WTC11 (cell line): ENCODE measurements at regions not wholly inside any gene's neighbourhood (a gene's known extent, or its start where the extent isn't known, plus 50 kb on each side); places are given as distances from the start of the nearest gene placed in this dataset.

ENCODE experiments used
- ATAC-seq: fragments of 200-7000 bp; cut with Tn5 transposase; 2 replicates; pipeline ENCODE4 v1.10.0; 2021; ENCODE audit warnings: mild to moderate bottlenecking, moderate library complexity
- CTCF ChIA-PET: fragments of 300-600 bp; sonication (Branson Sonifier 250); formaldehyde crosslinking; loops from one replicate; lab custom pipeline; 2021; ENCODE audit warnings: antibody characterized with exemption; lab: Charles Lee
- POLR2A ChIA-PET: fragments of 350-600 bp; sonication (Branson Sonifier 250); formaldehyde crosslinking; loops from one replicate; lab custom pipeline; 2021; ENCODE audit warnings: antibody characterized with exemption; lab: Charles Lee
- DNase-seq: peaks from one replicate; pipeline ENCODE4 v3.0.0; 2021; ENCODE audit warnings: low spot score
- H3K27ac Mint-ChIP-seq: 2 replicates; pipeline ENCODE4 v1.8.0; 2021; ENCODE audit warnings: mixed read lengths
- H3K27me3 Mint-ChIP-seq: 2 replicates; pipeline ENCODE4 v1.8.0; 2021; ENCODE audit warnings: low read depth, mild to moderate bottlenecking, moderate library complexity, mixed read lengths
- H3K36me3 Mint-ChIP-seq: 2 replicates; pipeline ENCODE4 v1.8.0; 2021; ENCODE audit warnings: mixed read lengths
- H3K4me1 Mint-ChIP-seq: 2 replicates; pipeline ENCODE4 v1.8.0; 2022; ENCODE audit warnings: mixed read lengths
- H3K4me3 Mint-ChIP-seq: 2 replicates; pipeline ENCODE4 v1.8.0; 2021; ENCODE audit warnings: mild to moderate bottlenecking, moderate library complexity, mixed read lengths
- H3K9me3 Mint-ChIP-seq: 2 replicates; pipeline ENCODE4 v1.8.0; 2021; ENCODE audit warnings: mixed read lengths
- CTCF ChIP-seq: fragments of 200-600 bp; IDR thresholded peaks from 2 replicates; pipeline ENCODE4 v1.8.0; 2022; ENCODE audit warnings: antibody characterized with exemption
- ELF4 ChIP-seq: sonication (generic); formaldehyde crosslinking; IDR thresholded peaks from 2 replicates; pipeline ENCODE4 v1.8.1; 2022; ENCODE audit warnings: low read depth, mild to moderate bottlenecking, moderate library complexity, missing genetic modification reagents
- ESRRA ChIP-seq: sonication (generic); formaldehyde crosslinking; IDR thresholded peaks from 2 replicates; pipeline ENCODE4 v1.8.1; 2022; ENCODE audit warnings: mild to moderate bottlenecking, missing genetic modification reagents, borderline replicate concordance
- GRHL2 ChIP-seq: fragments of 250-450 bp; sonication (Bioruptor Pico); IDR thresholded peaks from 2 replicates; pipeline ENCODE4 v1.8.0; 2022; ENCODE audit warnings: mild to moderate bottlenecking, moderate library complexity; ENCODE audit not compliant: insufficient replicate concordance, severe bottlenecking
- HMGA2 ChIP-seq: fragments of 250-450 bp; sonication (Bioruptor Pico); IDR thresholded peaks from 2 replicates; pipeline ENCODE4 v1.4.0; 2021; ENCODE audit warnings: mild to moderate bottlenecking, moderate library complexity
- IRF2 ChIP-seq: sonication (generic); formaldehyde crosslinking; IDR thresholded peaks from 2 replicates; pipeline ENCODE4 v1.8.0; 2022; ENCODE audit warnings: low read depth, missing genetic modification reagents, borderline replicate concordance
- JUN ChIP-seq: sonication (generic); formaldehyde crosslinking; IDR thresholded peaks from 2 replicates; pipeline ENCODE4 v1.8.0; 2023; ENCODE audit warnings: mild to moderate bottlenecking, missing genetic modification reagents
- NR1H2 ChIP-seq: sonication (generic); formaldehyde crosslinking; IDR thresholded peaks from 2 replicates; pipeline ENCODE4 v1.9.0; 2021; ENCODE audit warnings: mild to moderate bottlenecking, moderate library complexity, missing genetic modification reagents
- SMAD3 ChIP-seq: sonication (generic); formaldehyde crosslinking; IDR thresholded peaks from 2 replicates; pipeline ENCODE4 v1.8.0; 2022; ENCODE audit warnings: missing genetic modification reagents, mild to moderate bottlenecking, borderline replicate concordance
- SMAD4 ChIP-seq: sonication (generic); formaldehyde crosslinking; IDR thresholded peaks from 2 replicates; pipeline ENCODE4 v1.8.0; 2022; ENCODE audit warnings: mild to moderate bottlenecking, missing genetic modification reagents
- SP1 ChIP-seq: sonication (generic); formaldehyde crosslinking; conservative IDR thresholded peaks from 2 replicates; pipeline ENCODE4 v1.8.1; 2022; ENCODE audit warnings: missing genetic modification reagents
- ZNF232 ChIP-seq: sonication (generic); formaldehyde crosslinking; IDR thresholded peaks from 2 replicates; pipeline ENCODE4 v1.8.0; 2022; ENCODE audit warnings: mild to moderate bottlenecking, missing genetic modification reagents
- TF ChIP-seq, protein P1 (sequence below): sonication (generic); formaldehyde crosslinking; IDR thresholded peaks from 2 replicates; pipeline ENCODE4 v1.8.1; 2022; ENCODE audit warnings: missing genetic modification reagents, borderline replicate concordance
- TF ChIP-seq, protein P2 (sequence below): sonication (generic); formaldehyde crosslinking; conservative IDR thresholded peaks from 2 replicates; pipeline ENCODE4 v1.8.1; 2022; ENCODE audit warnings: mild to moderate bottlenecking, missing genetic modification reagents
- TF ChIP-seq, protein P3 (sequence below): sonication (generic); formaldehyde crosslinking; IDR thresholded peaks from 2 replicates; pipeline ENCODE4 v1.8.1; 2023; ENCODE audit warnings: mild to moderate bottlenecking, missing genetic modification reagents, borderline replicate concordance
- TF ChIP-seq, protein P4 (sequence below): sonication (generic); formaldehyde crosslinking; IDR thresholded peaks from 2 replicates; pipeline ENCODE4 v1.8.0; 2022; ENCODE audit warnings: missing genetic modification reagents
- TF ChIP-seq, protein P5 (sequence below): sonication (generic); formaldehyde crosslinking; IDR thresholded peaks from 2 replicates; pipeline ENCODE4 v1.8.0; 2022; ENCODE audit warnings: mild to moderate bottlenecking, missing genetic modification reagents

DNA sequence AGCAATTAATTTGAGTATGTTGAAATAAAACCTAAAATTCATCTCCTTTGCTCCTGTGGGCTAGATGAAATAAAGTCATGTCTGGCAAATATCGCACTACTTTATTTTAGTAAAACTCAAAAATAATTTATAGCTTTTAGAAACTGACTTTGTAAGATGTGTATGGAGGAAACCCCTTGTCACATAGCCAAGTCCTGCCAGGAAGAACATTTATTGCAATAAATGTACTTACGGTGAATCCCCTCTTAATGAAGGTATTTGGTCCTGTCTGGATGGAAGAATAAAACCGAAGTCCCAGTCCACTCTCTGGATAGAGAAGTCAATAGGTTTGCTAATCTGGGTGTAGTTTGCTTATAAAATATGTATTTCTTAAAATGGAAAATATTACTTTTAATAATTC is 1226.8 kb upstream of the MAP3K7 start (continued):
- no peak for TF ChIP-seq NR1H2 (CRISPR knock-in tag)
- no peak for TF ChIP-seq ESRRA (CRISPR knock-in tag)
- no peak for TF ChIP-seq SP1 (CRISPR knock-in tag)
- TF ChIP-seq IRF2, result no peak

- DNase-seq (no peak), ATAC-seq (no peak)
- ChIA-PET POLR2A (no interaction called here), CTCF (no interaction called here)
- Mint-ChIP-seq H3K9me3 (no peaks in the 10 kb centered on the region), H3K36me3 (no peaks in the 10 kb centered on the region), H3K27me3 (no peaks in the 10 kb centered on the region), H3K27ac (no peak overlapping the region), H3K4me1 (peaks cover 14% of the 10 kb centered on the region), H3K4me3 (no peak overlapping the region)
- TF ChIP-seq SMAD3 (CRISPR knock-in tag) (no peak), IRF2 (no peak), GRHL2 (CRISPR knock-in tag) (no peak), HMGA2 (CRISPR knock-in tag) (no peak), JUN (no peak), ELF4 (CRISPR knock-in tag) (no peak), CTCF (no peak), ZNF232 (CRISPR knock-in tag) (no peak), SMAD4 (CRISPR knock-in tag) (no peak)
- TF ChIP-seq, protein P1, sequence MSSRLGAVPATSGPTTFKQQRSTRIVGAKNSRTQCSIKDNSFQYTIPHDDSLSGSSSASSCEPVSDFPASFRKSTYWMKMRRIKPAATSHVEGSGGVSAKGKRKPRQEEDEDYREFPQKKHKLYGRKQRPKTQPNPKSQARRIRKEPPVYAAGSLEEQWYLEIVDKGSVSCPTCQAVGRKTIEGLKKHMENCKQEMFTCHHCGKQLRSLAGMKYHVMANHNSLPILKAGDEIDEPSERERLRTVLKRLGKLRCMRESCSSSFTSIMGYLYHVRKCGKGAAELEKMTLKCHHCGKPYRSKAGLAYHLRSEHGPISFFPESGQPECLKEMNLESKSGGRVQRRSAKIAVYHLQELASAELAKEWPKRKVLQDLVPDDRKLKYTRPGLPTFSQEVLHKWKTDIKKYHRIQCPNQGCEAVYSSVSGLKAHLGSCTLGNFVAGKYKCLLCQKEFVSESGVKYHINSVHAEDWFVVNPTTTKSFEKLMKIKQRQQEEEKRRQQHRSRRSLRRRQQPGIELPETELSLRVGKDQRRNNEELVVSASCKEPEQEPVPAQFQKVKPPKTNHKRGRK, result no peak
- TF ChIP-seq, protein P2, sequence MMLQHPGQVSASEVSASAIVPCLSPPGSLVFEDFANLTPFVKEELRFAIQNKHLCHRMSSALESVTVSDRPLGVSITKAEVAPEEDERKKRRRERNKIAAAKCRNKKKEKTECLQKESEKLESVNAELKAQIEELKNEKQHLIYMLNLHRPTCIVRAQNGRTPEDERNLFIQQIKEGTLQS (CRISPR knock-in tag), result no peak
- TF ChIP-seq, protein P3, sequence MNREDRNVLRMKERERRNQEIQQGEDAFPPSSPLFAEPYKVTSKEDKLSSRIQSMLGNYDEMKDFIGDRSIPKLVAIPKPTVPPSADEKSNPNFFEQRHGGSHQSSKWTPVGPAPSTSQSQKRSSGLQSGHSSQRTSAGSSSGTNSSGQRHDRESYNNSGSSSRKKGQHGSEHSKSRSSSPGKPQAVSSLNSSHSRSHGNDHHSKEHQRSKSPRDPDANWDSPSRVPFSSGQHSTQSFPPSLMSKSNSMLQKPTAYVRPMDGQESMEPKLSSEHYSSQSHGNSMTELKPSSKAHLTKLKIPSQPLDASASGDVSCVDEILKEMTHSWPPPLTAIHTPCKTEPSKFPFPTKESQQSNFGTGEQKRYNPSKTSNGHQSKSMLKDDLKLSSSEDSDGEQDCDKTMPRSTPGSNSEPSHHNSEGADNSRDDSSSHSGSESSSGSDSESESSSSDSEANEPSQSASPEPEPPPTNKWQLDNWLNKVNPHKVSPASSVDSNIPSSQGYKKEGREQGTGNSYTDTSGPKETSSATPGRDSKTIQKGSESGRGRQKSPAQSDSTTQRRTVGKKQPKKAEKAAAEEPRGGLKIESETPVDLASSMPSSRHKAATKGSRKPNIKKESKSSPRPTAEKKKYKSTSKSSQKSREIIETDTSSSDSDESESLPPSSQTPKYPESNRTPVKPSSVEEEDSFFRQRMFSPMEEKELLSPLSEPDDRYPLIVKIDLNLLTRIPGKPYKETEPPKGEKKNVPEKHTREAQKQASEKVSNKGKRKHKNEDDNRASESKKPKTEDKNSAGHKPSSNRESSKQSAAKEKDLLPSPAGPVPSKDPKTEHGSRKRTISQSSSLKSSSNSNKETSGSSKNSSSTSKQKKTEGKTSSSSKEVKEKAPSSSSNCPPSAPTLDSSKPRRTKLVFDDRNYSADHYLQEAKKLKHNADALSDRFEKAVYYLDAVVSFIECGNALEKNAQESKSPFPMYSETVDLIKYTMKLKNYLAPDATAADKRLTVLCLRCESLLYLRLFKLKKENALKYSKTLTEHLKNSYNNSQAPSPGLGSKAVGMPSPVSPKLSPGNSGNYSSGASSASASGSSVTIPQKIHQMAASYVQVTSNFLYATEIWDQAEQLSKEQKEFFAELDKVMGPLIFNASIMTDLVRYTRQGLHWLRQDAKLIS (CRISPR knock-in tag), result no peak
- TF ChIP-seq, protein P4, sequence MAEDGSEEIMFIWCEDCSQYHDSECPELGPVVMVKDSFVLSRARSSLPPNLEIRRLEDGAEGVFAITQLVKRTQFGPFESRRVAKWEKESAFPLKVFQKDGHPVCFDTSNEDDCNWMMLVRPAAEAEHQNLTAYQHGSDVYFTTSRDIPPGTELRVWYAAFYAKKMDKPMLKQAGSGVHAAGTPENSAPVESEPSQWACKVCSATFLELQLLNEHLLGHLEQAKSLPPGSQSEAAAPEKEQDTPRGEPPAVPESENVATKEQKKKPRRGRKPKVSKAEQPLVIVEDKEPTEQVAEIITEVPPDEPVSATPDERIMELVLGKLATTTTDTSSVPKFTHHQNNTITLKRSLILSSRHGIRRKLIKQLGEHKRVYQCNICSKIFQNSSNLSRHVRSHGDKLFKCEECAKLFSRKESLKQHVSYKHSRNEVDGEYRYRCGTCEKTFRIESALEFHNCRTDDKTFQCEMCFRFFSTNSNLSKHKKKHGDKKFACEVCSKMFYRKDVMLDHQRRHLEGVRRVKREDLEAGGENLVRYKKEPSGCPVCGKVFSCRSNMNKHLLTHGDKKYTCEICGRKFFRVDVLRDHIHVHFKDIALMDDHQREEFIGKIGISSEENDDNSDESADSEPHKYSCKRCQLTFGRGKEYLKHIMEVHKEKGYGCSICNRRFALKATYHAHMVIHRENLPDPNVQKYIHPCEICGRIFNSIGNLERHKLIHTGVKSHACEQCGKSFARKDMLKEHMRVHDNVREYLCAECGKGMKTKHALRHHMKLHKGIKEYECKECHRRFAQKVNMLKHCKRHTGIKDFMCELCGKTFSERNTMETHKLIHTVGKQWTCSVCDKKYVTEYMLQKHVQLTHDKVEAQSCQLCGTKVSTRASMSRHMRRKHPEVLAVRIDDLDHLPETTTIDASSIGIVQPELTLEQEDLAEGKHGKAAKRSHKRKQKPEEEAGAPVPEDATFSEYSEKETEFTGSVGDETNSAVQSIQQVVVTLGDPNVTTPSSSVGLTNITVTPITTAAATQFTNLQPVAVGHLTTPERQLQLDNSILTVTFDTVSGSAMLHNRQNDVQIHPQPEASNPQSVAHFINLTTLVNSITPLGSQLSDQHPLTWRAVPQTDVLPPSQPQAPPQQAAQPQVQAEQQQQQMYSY (CRISPR knock-in tag), result no peak
- TF ChIP-seq, protein P5, sequence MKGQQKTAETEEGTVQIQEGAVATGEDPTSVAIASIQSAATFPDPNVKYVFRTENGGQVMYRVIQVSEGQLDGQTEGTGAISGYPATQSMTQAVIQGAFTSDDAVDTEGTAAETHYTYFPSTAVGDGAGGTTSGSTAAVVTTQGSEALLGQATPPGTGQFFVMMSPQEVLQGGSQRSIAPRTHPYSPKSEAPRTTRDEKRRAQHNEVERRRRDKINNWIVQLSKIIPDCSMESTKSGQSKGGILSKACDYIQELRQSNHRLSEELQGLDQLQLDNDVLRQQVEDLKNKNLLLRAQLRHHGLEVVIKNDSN (CRISPR knock-in tag), result no peak
Observed at GRCh38 chr6:91812596-91813274, 1225.9 kb upstream of the MAP3K7 start.
